Renal pelvis (tissue), 1 donor: ENCODE measurements at regions not wholly inside any gene's neighbourhood (a gene's known extent, or its start where the extent isn't known, plus 50 kb on each side); places are given as distances from the start of the nearest gene placed in this dataset.
"Not testable (repeated sequence)": the region's sequence is repeated elsewhere in the genome, so short reads cannot be mapped to it uniquely, and the experiment has no call there.

ENCODE experiments used
- DNase-seq: peaks from one replicate; pipeline ENCODE4 v3.0.0-alpha.2; 2013

DNA sequence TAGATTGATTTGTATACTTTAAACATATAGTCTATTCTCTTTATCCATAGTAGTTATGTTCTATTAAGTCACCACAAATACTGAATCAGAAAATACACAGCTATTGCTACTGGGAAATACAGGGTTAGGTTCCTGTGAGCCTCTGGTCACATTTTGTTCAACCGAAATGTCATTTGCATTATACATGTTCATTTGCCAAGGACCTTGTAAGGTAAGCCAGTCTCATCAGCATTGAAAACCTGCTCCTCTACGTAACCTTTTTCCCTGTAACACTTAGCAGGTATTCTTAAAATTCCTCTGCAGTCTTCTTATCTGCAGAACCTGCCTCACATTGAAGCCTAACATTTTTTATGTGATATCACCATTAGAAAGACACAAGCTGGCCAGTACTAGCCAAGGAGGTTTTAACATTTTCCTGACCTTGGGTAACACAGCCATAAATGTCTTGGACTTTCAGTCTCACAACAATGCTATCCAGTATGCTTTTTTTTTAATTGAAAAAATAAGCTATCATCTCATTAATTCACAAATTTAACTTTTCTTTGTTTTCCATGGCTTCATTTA, 765.7 kb upstream of the IGFBP7 start:
- DNase-seq = no peak

DNA sequence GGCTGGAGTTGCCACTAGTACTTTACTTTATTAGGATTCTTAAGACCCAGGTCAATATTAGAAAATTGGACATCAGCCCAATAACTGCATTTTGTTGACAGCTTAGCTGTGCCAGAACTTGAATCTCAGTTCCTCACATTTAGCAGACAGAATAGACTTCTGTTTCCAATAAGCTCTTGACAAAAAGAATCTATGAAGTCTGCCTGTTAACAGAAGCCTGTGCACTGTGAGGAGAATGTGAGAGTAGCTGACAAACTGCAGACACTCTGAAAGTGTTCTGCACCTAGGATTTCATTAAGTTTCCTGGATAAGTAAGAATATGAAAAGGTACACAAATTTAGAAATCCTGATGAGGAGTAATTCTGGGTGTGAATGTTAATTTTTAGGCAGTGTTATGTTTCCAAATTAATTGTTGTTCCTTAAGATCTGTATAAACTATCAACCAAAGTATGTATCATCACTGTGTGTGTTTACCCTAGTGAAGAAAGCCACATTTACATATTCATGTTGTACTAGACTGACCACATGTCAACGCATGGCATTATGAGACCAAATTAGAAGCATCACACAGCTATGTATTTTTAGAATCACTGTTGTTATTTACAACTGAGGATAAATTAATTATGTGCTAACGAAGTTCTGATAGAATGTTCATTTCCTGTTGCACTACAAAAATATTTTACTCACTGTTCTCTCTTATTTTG, 756.4 kb upstream of the IGFBP7 start:
- DNase-seq = no peak

DNA sequence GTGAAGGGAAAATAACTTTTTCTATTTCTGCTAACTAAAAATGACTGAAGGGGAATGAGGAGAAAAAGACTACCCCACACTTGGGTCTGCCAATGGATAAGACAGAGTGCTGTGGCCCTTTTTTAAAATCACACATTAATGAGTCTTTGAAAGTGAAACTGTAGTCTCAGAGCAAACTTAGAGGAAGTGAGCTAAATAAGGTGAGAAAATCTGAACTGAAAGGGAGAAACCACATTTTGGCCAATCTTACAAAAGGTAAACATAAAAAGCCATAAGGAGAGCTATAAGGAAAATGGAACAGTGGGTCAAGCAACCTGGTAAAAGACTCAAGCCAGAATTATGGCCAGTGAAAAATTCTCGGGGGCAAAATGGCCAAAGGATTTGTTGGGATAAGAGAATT, 755.1 kb upstream of the IGFBP7 start:
- DNase-seq = no peak

DNA sequence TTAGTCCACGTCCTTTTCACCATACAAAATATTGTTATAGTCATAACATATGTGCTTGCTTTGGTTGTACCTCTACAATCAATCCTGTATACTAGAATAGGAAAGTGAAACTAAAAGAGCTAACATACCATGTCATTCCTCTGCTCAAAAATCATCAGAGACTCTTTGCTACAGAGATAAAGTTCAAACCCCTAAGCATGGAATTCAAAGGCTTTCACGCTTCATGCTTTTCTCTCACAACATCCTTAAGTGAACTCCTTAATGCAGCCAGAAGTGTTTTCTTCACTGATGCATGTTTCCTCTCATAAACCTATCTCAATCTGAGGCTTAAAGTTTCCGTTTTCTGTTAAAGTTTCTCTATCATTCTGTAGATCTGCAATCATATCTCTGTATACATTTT, 744.6 kb upstream of the IGFBP7 start:
- peak; percentile 40 for DNase-seq

DNA sequence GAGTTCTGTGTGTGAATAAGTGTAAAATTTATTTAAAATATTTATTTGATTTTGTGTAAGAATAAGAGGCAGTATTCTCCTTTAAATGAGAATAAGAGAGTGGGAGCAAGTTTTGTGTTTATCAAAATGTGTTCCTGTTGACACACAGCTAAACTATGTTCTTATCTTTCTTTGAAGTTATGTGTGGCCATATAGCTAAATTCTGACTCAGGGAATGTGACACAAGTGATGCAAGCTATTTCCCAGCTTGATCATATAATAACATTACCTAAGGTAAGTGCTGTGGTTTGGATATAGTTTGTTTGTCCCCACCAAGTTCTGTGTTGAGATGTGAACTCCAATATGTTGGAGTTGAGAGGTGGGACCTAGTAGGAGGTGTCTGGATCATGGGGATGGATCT, 740.0 kb upstream of the IGFBP7 start:
- DNase-seq = no peak

DNA sequence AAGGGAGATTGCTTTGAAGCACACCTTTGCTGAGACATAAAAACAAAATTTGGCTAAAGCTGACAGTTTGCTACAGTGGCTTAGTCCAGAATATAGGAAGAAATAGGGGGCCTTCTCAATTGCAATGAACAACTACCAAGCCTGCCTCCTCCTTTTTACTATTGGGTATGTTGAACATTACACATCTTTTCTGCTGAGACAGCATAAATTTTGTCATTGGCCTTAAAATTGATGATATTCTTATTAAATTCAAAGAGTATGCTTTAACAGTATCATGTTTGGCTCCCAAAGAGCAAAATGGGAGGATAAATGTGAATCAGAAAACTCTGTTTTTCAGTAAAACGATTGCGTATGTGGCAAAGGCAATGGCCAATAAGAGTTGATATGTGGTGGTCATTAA, 721.9 kb upstream of the IGFBP7 start:
- no peak for DNase-seq

DNA sequence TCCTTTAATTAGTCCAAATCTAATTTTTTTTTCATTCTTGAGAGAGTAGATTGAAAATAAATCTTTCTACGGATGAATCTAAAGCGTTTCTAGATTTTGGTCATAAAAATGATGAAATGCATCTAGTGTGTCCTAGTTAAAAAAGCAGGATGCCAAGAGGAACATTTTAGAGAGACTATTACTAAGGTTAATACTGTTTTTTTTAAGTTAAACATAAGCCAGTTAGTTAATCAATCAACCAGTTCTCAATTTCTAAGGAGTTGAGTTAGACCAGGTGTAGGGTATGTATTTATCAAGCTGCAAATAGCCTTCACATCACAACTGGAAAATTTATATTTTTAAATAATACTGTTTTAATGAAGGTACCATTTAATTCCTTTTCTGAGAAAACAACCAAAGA, 679.5 kb upstream of the IGFBP7 start:
- DNase-seq = peak; percentile 15

DNA sequence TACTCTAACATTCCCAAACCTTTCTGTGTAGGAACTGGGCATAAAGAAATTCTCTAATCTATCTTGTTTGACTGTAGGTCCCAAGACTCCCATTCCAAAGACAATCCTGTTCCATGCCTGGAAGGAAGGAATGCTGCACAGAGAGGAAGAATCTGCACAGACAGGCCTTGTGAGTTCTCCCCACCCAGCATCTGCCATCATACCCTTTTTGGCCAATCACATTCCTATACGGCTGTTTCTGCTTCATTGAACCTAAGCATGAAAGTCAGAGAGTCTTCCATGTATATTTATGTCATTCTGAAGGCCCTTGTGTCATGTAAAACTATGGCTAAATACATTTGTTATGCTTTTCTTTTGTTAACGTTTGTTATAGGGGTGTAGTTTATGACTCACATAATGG, 667.7 kb upstream of the IGFBP7 start:
- DNase-seq = no peak

DNA sequence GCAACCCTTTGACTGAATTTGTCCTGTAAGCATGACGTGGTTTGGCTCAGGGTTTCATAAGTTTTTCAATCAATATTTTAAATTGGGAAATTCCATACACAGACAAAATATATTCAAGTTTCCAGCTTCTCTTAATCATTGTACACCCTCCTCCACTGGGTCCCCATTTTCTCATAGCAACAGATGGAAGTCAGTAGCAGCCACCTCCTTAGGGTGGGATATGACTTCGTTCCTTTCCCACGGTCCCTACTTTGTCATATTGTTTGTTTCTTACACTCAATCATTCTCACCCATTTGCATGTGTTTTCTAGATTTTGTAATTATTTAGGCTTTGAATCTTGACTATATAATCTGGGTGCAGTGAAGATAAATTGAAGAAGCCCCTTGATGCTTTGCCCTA, 664.5 kb upstream of the IGFBP7 start:
- no peak for DNase-seq

DNA sequence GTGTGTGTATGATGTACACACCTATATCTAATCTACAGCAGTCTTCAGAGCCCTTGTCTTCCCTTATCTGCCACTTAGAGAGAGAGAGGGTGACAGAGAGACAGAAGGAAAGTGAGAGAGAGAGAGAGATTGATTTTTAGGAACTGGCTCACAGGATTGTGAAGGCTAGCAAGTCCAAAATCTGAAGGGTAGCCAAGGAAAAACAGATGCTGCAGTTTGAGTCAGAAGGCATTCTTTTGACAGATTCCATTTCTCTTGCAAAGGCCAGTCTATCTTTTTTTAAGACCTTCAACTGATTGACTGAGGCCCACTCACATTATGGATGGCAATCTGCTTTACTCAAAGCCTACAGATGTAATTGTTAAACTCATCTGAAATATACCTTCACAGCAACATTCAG, 664.0 kb upstream of the IGFBP7 start:
- DNase-seq = no peak

DNA sequence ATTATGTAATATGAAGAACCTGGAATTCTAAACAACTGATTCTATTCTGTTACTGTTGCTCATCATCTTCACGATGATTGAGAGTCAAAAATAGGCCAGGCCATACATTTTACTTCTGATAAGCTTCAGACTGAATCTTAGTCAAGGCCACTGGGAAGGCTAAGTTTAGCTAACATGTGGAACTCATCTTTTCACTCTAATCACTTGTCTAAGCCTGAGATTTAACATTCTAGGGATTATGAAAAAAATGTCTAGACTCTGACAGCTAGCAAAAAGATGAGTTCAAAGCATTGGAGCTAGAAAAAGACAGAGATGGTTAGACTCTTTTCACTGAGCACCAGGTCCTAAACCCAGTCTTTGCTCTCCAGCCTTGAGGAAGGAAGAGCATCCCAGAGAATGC, 656.2 kb upstream of the IGFBP7 start:
- DNase-seq = no peak

DNA sequence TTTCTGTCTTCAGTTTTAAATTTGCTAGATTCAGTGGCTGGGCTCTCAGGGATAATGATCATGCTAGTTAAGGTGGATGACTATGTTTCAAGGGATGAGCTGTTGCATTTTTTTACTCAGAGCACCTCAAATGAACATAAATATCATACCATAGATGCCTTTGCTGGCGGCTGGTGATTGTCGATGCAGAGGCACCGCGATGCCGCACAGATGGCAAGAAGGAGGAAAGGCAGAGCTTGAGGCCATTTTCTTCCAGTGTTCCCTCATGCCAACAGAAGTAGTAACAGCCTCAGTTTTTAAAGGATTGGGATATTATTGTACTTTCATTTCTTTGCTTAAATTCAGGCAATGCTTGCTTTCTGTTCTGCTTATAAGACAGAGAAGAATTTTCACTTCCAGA, 654.7 kb upstream of the IGFBP7 start:
- no peak for DNase-seq

DNA sequence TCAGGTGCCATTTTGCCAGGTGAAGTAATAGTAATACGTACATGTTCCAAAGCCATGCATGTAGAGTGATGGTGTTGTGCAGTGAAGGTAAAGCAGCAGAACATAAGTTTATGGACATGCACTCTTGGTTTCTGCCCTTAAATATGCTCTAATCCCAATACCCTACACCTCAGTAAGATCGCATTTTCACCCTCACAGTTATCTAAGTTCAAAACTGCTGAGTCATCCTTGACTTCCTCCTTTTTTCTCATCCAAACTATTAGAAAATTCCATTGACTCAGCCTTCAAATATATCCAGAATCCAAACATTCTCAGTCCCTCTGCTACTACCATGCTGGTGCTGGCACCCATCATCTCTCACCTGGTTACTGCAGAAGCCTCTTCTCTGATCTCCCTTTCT, 652.9 kb upstream of the IGFBP7 start:
- no peak for DNase-seq

DNA sequence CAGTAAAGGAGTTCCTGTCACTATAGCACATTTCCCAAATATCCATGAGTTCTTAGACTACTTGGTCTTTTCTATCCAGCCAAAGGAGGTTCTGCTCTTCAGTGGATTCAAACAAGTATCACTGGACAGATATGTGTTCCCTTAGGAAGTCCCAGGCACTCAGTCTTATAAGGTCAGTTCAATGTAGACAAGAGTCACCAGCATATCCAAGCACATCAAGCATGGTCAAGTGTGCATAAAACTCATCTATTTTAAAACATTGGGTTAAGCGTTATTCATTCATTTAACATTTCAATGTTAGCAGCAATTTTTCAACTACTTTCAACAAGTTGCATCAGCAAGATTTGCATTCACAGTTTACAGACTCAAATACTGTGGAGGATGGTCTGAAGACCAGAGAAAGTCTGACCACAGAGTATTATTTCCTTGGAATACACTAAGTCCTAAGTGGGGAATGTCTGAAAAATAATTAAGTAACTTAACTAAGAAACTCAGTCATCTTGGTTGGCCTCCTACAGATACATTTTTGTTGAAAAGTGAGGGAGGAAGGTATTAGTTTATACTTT, 630.5 kb upstream of the IGFBP7 start:
- DNase-seq = no peak

DNA sequence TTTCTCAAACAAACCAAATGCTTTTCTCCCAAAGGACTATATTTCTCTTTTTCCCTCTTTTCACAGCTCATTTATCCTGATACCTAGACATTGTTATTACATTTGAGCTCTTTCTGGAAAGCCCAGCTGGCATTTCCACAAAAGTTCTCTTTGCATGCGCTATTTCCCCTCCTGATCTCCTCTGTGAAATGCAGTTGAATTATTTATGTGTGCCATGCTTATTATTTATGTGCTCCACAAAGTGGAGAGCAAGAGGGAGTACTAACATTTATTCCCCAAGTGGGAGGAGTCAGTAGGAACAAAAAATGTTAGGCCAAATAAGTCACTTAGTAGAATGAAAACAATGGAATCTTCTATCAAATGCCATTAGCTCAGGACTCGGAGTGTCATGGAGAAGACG, 626.6 kb upstream of the IGFBP7 start:
- DNase-seq = peak; percentile 12

DNA sequence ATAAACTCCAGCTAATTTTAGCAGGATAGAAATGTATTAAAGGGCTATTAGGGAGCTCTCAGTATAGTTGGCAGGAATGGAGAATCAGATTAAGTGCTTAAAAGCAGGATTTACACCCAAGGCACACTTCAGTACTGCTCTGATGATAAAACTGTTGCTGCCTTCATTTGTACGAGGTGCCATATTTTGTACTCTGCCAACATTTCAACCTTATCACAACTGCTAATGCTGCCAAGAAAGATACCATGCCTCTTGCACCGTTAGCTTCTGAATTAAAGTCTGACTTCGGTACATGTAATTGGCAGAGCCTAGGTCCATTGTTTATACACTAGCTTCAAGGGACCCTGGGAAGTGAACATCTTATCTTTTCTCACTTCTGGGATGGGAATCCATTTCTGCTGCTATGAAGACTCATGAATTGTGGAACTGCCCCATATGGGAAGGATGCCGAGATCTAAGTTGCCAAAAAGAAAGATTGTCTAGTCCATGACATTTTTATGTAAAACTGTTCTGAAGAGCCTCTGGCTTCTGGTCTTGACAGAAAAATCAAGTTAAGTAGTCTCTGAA, 624.0 kb upstream of the IGFBP7 start:
- DNase-seq = no peak

DNA sequence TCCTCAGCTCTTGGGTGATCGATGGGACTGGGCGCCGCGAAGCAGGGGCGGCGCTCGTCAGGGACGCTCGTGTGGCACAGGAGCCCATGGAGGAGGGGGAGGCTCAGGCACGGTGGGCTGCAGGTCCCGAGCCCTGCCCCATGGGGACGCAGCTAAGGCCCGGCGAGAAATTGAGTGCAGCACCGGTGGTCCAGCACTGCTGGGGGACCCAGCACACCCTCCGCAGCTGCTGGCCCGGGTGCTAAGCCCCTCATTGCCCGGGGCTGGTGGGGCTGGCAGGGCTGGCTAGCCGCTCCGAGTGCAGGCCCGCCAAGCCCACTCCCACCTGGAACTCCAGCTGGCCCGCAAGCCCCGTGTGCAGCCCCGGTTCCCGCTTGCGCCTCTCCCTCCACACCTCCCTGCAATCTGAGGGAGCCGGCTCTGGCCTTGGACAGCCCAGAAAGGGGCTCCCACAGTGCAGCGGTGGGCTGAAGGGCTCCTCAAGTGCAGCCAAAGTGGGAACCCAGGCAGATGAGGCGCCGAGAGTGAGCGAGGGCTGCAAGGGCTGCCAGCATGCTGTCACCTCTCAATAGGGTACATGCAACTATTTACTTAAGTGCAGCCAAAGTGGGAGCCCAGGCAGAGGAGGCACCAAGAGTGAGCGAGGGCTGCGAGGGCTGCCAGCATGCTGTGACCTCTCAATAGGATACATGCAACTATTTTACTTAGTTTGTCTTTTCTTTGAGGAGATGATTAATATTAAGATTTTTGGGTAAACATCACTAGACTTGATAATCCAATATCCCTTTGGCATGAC, 619.8 kb upstream of the IGFBP7 start:
- not testable (repeated sequence) for DNase-seq

DNA sequence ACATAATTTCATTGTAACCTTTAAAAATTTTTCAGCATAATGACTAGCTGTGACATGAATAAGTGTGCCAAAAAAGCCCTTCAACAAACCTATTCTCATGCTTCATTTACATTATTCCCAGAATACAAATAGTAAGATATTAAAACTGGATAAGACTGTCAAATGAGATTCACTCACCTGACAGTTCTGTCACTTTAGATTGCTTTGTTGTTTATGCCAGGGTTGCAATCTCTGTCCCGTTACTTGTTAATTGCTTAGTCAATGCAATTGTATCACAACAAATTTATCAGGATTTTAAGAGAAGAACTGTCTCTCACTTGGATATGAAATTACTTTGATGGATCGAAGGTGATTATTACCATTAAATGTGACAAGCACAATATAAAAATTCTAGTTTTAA, 616.0 kb upstream of the IGFBP7 start:
- DNase-seq = no peak

DNA sequence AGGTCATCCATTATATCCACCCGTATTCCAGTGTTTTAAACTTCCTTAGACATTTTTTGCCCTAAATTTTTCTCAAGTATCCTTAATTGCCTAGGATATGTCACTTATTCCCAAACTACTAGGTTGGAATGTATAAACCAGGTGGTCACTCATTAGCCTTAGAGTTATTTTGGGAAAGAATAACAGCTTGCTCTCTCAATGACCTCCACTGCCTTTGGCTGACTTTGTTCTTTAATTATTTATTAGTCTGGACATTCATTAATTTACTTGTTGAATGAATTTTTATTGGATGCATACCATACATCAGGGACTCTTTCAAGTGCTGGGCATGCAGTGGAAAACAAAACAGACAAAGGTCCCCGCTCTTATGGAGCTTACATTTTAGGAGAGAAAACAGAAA, 609.3 kb upstream of the IGFBP7 start:
- DNase-seq = peak; percentile 62

DNA sequence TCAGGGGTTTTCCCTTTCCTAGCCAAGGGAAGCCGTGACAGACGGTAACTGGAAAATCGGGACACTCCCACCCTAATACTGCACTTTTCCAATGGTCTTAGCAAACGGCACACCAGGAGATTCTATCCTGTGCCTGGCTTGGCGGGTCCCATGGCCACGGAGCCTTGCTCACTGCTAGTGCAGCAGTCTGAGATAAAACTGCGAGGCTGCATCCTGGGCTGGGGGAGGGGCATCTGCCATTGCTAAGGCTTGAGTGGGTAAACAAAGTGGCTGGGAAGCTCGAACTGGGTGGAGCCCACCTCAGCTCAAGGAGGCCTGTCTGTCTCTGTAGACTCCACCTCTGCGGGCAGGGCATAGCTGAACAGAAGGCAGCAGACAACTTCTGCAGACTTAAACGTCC, 604.1 kb upstream of the IGFBP7 start:
- DNase-seq = not testable (repeated sequence)

DNA sequence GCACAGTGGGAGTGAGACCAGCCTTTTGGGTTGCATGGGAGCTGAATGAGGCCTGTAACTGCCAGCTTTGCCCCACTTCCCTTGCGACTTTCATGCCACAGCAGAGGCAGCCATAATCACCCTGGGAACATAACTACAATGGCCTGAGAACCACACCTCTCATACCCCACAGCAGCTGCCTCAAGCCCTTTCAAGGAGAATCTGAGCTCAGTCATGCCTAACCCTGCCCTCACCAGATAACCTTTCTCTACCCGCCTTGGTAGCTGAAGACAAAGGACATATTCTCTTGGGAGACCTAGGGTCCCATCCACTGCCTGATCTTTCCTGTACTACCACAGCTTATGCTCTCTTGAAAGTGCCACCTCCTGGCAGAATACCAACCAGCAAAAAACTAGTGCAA, 599.9 kb upstream of the IGFBP7 start:
- DNase-seq = no peak

DNA sequence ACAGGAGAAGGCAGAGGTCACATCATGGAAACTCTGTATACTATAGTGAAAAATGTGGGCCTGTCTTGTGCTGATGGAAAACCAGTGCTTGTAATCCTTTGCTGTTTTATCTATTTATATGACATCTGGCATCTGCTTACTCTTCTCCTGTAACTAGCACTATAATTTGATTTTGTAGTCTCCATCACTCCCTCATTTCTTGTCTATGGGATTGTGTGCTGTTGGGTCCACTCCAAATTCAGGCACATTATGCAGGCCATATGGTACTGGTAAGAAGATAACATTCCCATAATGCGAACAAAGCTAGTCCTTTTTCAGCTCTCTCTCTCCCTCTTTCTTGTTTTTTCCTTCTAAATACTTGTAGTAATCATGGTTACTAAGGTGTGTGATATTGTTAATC, 581.2 kb upstream of the IGFBP7 start:
- DNase-seq = no peak

DNA sequence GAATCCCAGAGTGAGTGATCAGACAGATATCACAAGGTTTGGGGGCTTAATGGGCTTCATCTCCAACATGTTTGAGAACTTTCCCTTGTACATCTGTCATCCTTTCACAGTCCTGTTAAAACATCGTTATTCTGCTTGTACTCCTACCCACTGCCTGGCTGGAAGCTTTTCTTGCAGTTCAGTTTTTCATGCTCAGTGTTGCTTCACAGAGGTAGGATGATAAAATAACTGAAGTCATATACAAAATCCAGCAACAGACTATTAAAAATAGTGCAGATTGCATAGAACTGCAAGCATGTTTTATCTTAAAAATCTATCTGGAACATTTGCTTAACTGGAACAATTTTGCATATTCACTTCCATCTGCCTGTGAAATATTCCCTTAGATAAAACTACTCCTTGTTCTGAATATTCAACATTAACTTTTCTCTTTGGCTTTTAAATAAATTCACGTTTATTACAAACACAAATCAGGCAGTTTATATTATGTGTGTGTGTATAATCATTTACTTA, 579.6 kb upstream of the IGFBP7 start:
- no peak for DNase-seq
